Neural progenitor cell (in vitro differentiated cells): ENCODE measurements at regions not wholly inside any gene's neighbourhood (a gene's known extent, or its start where the extent isn't known, plus 50 kb on each side); places are given as distances from the start of the nearest gene placed in this dataset.

ENCODE experiments used
- CTCF ChIP-seq: fragments of 200-600 bp; sonication (generic); IDR thresholded peaks from 2 replicates; pipeline ENCODE4 v1.5.1; 2017; ENCODE audit warnings: antibody characterized with exemption, mild to moderate bottlenecking
- EZH2 ChIP-seq: fragments of 200-600 bp; sonication (generic); IDR thresholded peaks from 2 replicates; pipeline ENCODE4 v1.6.1; 2017; ENCODE audit warnings: antibody characterized with exemption, mild to moderate bottlenecking, moderate library complexity
- EZH2phosphoT487 ChIP-seq: fragments of 200-600 bp; sonication (generic); IDR thresholded peaks from 2 replicates; pipeline ENCODE4 v1.6.1; 2017; ENCODE audit warnings: antibody characterized with exemption

DNA sequence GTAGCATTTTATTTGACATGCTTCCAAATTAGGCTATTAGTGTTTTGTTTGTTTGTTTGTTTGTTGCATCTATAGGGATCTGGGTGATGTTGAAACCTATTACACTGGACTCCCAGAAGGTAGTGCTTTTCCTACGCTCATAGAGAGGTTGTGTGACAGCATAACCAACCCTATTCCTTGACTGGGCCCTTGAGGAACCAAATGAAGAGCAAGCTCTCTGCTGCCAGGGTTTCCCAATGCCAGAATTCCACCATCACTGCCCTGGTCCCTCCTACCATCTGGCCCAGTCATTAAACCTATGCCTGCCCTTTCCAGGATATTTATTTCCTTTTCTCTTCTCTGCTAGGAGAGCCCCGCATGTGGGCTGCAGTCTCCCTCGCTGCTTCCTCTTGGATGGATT, 210.6 kb downstream of the IRS2 start:
- no peak for TF ChIP-seq CTCF
- TF ChIP-seq EZH2phosphoT487: no peak
- no peak for TF ChIP-seq EZH2
